Loucy (cell line): ENCODE measurements at regions not wholly inside any gene's neighbourhood (a gene's known extent, or its start where the extent isn't known, plus 50 kb on each side); places are given as distances from the start of the nearest gene placed in this dataset.

Experiments
- H2AFZ ChIP-seq: fragments of 200-600 bp; sonication (generic); 2 replicates; pipeline ENCODE4 v1.6.0; 2016; ENCODE audit warnings: antibody characterized with exemption, mild to moderate bottlenecking, low read length, moderate library complexity
- H3F3A ChIP-seq: fragments of 200-600 bp; 2 replicates; pipeline ENCODE4 v1.6.0; 2016; ENCODE audit warnings: antibody characterized with exemption, low read depth, mild to moderate bottlenecking
- H3K27me3 ChIP-seq: fragments of 200-600 bp; sonication (generic); 2 replicates; pipeline ENCODE4 v1.6.1; 2014; ENCODE audit warnings: low read length, mild to moderate bottlenecking; ENCODE audit not compliant: insufficient read depth, poor library complexity, severe bottlenecking
- H3K36me3 ChIP-seq: fragments of 200-600 bp; sonication (generic); 2 replicates; pipeline ENCODE4 v1.6.1; 2016; ENCODE audit warnings: low read length; ENCODE audit not compliant: insufficient read depth
- H3K4me1 ChIP-seq: fragments of 200-600 bp; sonication (generic); 2 replicates; pipeline ENCODE4 v1.5.1; 2014; ENCODE audit warnings: low read length, mild to moderate bottlenecking; ENCODE audit not compliant: insufficient read depth, poor library complexity, severe bottlenecking
- H3K4me2 ChIP-seq: fragments of 200-600 bp; sonication (generic); 2 replicates; pipeline ENCODE4 v1.6.0; 2014; ENCODE audit warnings: antibody characterized with exemption, low read length, low read depth, mild to moderate bottlenecking; ENCODE audit not compliant: poor library complexity, severe bottlenecking
- H3K4me3 ChIP-seq: fragments of 200-600 bp; sonication (generic); 2 replicates; pipeline ENCODE4 v1.5.1; 2014; ENCODE audit warnings: low read length, mild to moderate bottlenecking, mixed read lengths; ENCODE audit not compliant: poor library complexity, severe bottlenecking
- H3K79me2 ChIP-seq: fragments of 200-600 bp; sonication (generic); 2 replicates; pipeline ENCODE4 v1.6.1; 2014; ENCODE audit warnings: low read length; ENCODE audit not compliant: insufficient read depth
- H3K9ac ChIP-seq: fragments of 200-600 bp; sonication (generic); 2 replicates; pipeline ENCODE4 v1.6.0; 2014; ENCODE audit warnings: mild to moderate bottlenecking, low read depth, low read length, moderate library complexity; ENCODE audit not compliant: poor library complexity, severe bottlenecking
- H3K9me2 ChIP-seq: fragments of 200-600 bp; sonication (generic); replicated peaks from 2 replicates; pipeline ENCODE4 v1.6.1; 2016; ENCODE audit warnings: low read depth, low read length, mixed read lengths
- H3K9me3 ChIP-seq: fragments of 200-600 bp; sonication (generic); 2 replicates; pipeline ENCODE4 v1.6.1; 2014; ENCODE audit warnings: mild to moderate bottlenecking, antibody characterized with exemption, low read length, low read depth; ENCODE audit not compliant: insufficient read depth
- H4K20me1 ChIP-seq: fragments of 200-600 bp; sonication (generic); 2 replicates; pipeline ENCODE4 v1.6.0; 2014; ENCODE audit warnings: antibody characterized with exemption, low read length, mild to moderate bottlenecking; ENCODE audit not compliant: insufficient read depth, poor library complexity, severe bottlenecking
- EZH2phosphoT487 ChIP-seq: fragments of 200-600 bp; IDR thresholded peaks from 2 replicates; pipeline ENCODE4 v1.6.1; 2018; ENCODE audit warnings: antibody characterized with exemption, mild to moderate bottlenecking, moderate library complexity, borderline replicate concordance
- TF ChIP-seq, protein P1 (sequence below): fragments of 200-600 bp; sonication (generic); conservative IDR thresholded peaks from 2 replicates; pipeline ENCODE4 v1.5.1; 2014; ENCODE audit warnings: mild to moderate bottlenecking, antibody characterized with exemption, low read length

- H3K9ac ChIP-seq, result no peak overlapping the region
- H2AFZ ChIP-seq, result no peak overlapping the region
- no peaks in the 10 kb centered on the region for H3F3A ChIP-seq
- no peak overlapping the region for H3K4me3 ChIP-seq
- no peaks in the 10 kb centered on the region for H3K36me3 ChIP-seq
- no peaks in the 10 kb centered on the region for H4K20me1 ChIP-seq
- H3K9me3 ChIP-seq, result no peaks in the 10 kb centered on the region
- no peak for TF ChIP-seq EZH2phosphoT487
- TF ChIP-seq, protein P1, sequence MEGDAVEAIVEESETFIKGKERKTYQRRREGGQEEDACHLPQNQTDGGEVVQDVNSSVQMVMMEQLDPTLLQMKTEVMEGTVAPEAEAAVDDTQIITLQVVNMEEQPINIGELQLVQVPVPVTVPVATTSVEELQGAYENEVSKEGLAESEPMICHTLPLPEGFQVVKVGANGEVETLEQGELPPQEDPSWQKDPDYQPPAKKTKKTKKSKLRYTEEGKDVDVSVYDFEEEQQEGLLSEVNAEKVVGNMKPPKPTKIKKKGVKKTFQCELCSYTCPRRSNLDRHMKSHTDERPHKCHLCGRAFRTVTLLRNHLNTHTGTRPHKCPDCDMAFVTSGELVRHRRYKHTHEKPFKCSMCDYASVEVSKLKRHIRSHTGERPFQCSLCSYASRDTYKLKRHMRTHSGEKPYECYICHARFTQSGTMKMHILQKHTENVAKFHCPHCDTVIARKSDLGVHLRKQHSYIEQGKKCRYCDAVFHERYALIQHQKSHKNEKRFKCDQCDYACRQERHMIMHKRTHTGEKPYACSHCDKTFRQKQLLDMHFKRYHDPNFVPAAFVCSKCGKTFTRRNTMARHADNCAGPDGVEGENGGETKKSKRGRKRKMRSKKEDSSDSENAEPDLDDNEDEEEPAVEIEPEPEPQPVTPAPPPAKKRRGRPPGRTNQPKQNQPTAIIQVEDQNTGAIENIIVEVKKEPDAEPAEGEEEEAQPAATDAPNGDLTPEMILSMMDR, result no peak
- H3K27me3 ChIP-seq, result no peaks in the 10 kb centered on the region
- H3K9me2 ChIP-seq, result no peaks in the 10 kb centered on the region
- H3K79me2 ChIP-seq, result no peaks in the 10 kb centered on the region
- H3K4me2 ChIP-seq, result no peak overlapping the region
- H3K4me1 ChIP-seq, result no peaks in the 10 kb centered on the region
These were observed 1223.7 kb upstream of the EYS start for GRCh38 chr6:66930559-66931290.

DNA sequence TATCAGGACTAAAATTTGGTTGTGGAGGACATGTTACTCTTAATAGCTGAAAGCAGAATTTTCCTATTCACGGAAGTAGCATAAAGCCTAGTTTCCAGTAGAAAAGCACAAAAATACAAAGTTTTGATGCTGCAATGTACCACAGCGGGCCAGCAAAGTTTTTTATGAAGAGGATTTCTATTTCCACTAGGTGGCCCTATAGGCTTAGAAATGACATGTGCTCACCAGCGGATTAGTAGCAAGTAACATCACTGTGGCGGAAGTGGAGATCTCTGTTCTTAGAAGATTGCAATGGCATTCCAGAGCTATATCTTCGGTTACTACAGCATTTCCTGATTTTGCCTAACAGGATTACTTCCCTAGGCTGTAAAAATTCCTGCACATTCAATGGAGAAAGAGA lies 1219.0 kb upstream of the EYS start:
- Histone ChIP-seq H3K36me3 (no peaks in the 10 kb centered on the region), H4K20me1 (no peaks in the 10 kb centered on the region), H3K9me2 (no peaks in the 10 kb centered on the region), H3K4me3 (no peak overlapping the region), H3K4me1 (no peaks in the 10 kb centered on the region), H3K27me3 (no peaks in the 10 kb centered on the region), H3K9me3 (no peaks in the 10 kb centered on the region; the same call in 1 of the 2 replicates), H3F3A (no peaks in the 10 kb centered on the region), H3K9ac (no peak overlapping the region), H3K79me2 (no peaks in the 10 kb centered on the region), H2AFZ (no peak overlapping the region), H3K4me2 (no peak overlapping the region)
- TF ChIP-seq EZH2phosphoT487, result no peak
- TF ChIP-seq, protein P1, result peak; percentile 43

- TF ChIP-seq, protein P1, result no peak
- no peak for TF ChIP-seq EZH2phosphoT487
- no peaks in the 10 kb centered on the region for H4K20me1 ChIP-seq
- H2AFZ ChIP-seq, result no peak overlapping the region
- H3K79me2 ChIP-seq, result no peaks in the 10 kb centered on the region
- H3K4me1 ChIP-seq, result no peaks in the 10 kb centered on the region
- no peaks in the 10 kb centered on the region for H3F3A ChIP-seq
- no peaks in the 10 kb centered on the region for H3K9me3 ChIP-seq
- H3K9ac ChIP-seq, result no peak overlapping the region
- no peak overlapping the region for H3K4me2 ChIP-seq
- H3K9me2 ChIP-seq, result no peaks in the 10 kb centered on the region
- H3K36me3 ChIP-seq, result no peaks in the 10 kb centered on the region
- no peaks in the 10 kb centered on the region for H3K27me3 ChIP-seq
- H3K4me3 ChIP-seq, result no peak overlapping the region
These were observed 1206.6 kb upstream of the EYS start for GRCh38 chr6:66913657-66914056.
